Loucy (cell line): ENCODE measurements at regions not wholly inside any gene's neighbourhood (a gene's known extent, or its start where the extent isn't known, plus 50 kb on each side); places are given as distances from the start of the nearest gene placed in this dataset.

Experiments used
- H2AFZ ChIP-seq: fragments of 200-600 bp; sonication (generic); 2 replicates; pipeline ENCODE4 v1.6.0; 2016; ENCODE audit warnings: antibody characterized with exemption, mild to moderate bottlenecking, low read length, moderate library complexity
- H3F3A ChIP-seq: fragments of 200-600 bp; 2 replicates; pipeline ENCODE4 v1.6.0; 2016; ENCODE audit warnings: antibody characterized with exemption, low read depth, mild to moderate bottlenecking
- H3K27me3 ChIP-seq: fragments of 200-600 bp; sonication (generic); 2 replicates; pipeline ENCODE4 v1.6.1; 2014; ENCODE audit warnings: low read length, mild to moderate bottlenecking; ENCODE audit not compliant: insufficient read depth, poor library complexity, severe bottlenecking
- H3K36me3 ChIP-seq: fragments of 200-600 bp; sonication (generic); 2 replicates; pipeline ENCODE4 v1.6.1; 2016; ENCODE audit warnings: low read length; ENCODE audit not compliant: insufficient read depth
- H3K4me1 ChIP-seq: fragments of 200-600 bp; sonication (generic); 2 replicates; pipeline ENCODE4 v1.5.1; 2014; ENCODE audit warnings: low read length, mild to moderate bottlenecking; ENCODE audit not compliant: insufficient read depth, poor library complexity, severe bottlenecking
- H3K4me2 ChIP-seq: fragments of 200-600 bp; sonication (generic); 2 replicates; pipeline ENCODE4 v1.6.0; 2014; ENCODE audit warnings: antibody characterized with exemption, low read length, low read depth, mild to moderate bottlenecking; ENCODE audit not compliant: poor library complexity, severe bottlenecking
- H3K4me3 ChIP-seq: fragments of 200-600 bp; sonication (generic); 2 replicates; pipeline ENCODE4 v1.5.1; 2014; ENCODE audit warnings: low read length, mild to moderate bottlenecking, mixed read lengths; ENCODE audit not compliant: poor library complexity, severe bottlenecking
- H3K79me2 ChIP-seq: fragments of 200-600 bp; sonication (generic); 2 replicates; pipeline ENCODE4 v1.6.1; 2014; ENCODE audit warnings: low read length; ENCODE audit not compliant: insufficient read depth
- H3K9ac ChIP-seq: fragments of 200-600 bp; sonication (generic); 2 replicates; pipeline ENCODE4 v1.6.0; 2014; ENCODE audit warnings: mild to moderate bottlenecking, low read depth, low read length, moderate library complexity; ENCODE audit not compliant: poor library complexity, severe bottlenecking
- H3K9me2 ChIP-seq: fragments of 200-600 bp; sonication (generic); replicated peaks from 2 replicates; pipeline ENCODE4 v1.6.1; 2016; ENCODE audit warnings: low read depth, low read length, mixed read lengths
- H3K9me3 ChIP-seq: fragments of 200-600 bp; sonication (generic); 2 replicates; pipeline ENCODE4 v1.6.1; 2014; ENCODE audit warnings: mild to moderate bottlenecking, antibody characterized with exemption, low read length, low read depth; ENCODE audit not compliant: insufficient read depth
- H4K20me1 ChIP-seq: fragments of 200-600 bp; sonication (generic); 2 replicates; pipeline ENCODE4 v1.6.0; 2014; ENCODE audit warnings: antibody characterized with exemption, low read length, mild to moderate bottlenecking; ENCODE audit not compliant: insufficient read depth, poor library complexity, severe bottlenecking
- EZH2phosphoT487 ChIP-seq: fragments of 200-600 bp; IDR thresholded peaks from 2 replicates; pipeline ENCODE4 v1.6.1; 2018; ENCODE audit warnings: antibody characterized with exemption, mild to moderate bottlenecking, moderate library complexity, borderline replicate concordance
- TF ChIP-seq, protein P1 (sequence below): fragments of 200-600 bp; sonication (generic); conservative IDR thresholded peaks from 2 replicates; pipeline ENCODE4 v1.5.1; 2014; ENCODE audit warnings: mild to moderate bottlenecking, antibody characterized with exemption, low read length

GRCh38 chr15:97688886-97689285 lies 271.6 kb upstream of the ARRDC4 start:
- no peaks in the 10 kb centered on the region for H3K9me2 ChIP-seq
- H3K4me1 ChIP-seq, result no peaks in the 10 kb centered on the region
- H3K4me2 ChIP-seq, result no peak overlapping the region
- H3K9me3 ChIP-seq, result no peaks in the 10 kb centered on the region
- H3K9ac ChIP-seq, result no peak overlapping the region
- H3K27me3 ChIP-seq, result no peaks in the 10 kb centered on the region
- H3K4me3 ChIP-seq, result no peak overlapping the region
- no peaks in the 10 kb centered on the region for H4K20me1 ChIP-seq
- no peaks in the 10 kb centered on the region for H3K79me2 ChIP-seq
- no peak overlapping the region for H2AFZ ChIP-seq
- H3F3A ChIP-seq, result no peaks in the 10 kb centered on the region
- H3K36me3 ChIP-seq, result no peaks in the 10 kb centered on the region
- TF ChIP-seq, protein P1, sequence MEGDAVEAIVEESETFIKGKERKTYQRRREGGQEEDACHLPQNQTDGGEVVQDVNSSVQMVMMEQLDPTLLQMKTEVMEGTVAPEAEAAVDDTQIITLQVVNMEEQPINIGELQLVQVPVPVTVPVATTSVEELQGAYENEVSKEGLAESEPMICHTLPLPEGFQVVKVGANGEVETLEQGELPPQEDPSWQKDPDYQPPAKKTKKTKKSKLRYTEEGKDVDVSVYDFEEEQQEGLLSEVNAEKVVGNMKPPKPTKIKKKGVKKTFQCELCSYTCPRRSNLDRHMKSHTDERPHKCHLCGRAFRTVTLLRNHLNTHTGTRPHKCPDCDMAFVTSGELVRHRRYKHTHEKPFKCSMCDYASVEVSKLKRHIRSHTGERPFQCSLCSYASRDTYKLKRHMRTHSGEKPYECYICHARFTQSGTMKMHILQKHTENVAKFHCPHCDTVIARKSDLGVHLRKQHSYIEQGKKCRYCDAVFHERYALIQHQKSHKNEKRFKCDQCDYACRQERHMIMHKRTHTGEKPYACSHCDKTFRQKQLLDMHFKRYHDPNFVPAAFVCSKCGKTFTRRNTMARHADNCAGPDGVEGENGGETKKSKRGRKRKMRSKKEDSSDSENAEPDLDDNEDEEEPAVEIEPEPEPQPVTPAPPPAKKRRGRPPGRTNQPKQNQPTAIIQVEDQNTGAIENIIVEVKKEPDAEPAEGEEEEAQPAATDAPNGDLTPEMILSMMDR, result no peak
- TF ChIP-seq EZH2phosphoT487, result no peak

DNA sequence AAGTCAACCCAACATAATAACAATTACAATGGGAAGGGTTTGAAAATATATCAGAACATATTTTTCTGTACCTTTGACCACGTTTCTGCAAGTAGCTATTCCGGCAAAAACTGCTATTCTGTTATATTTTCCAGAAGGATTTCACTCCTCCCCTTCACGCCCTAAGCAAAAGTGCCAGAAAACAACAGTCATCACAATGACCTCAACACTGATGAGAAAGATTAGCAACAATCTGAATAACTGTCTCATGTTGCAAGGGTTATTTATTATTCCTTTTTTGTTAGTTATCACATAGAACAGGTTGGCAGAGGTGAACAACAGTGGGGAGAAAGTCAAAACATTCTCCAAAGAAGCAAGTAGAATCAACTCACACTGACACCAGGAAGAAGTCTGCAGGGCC lies 269.4 kb upstream of the ARRDC4 start:
- Histone ChIP-seq H3K36me3 (no peaks in the 10 kb centered on the region), H3K4me2 (no peak overlapping the region), H3F3A (no peaks in the 10 kb centered on the region), H3K9me3 (no peaks in the 10 kb centered on the region), H3K4me1 (no peaks in the 10 kb centered on the region), H3K9ac (no peak overlapping the region), H3K27me3 (no peaks in the 10 kb centered on the region), H3K79me2 (no peaks in the 10 kb centered on the region), H4K20me1 (no peaks in the 10 kb centered on the region), H3K4me3 (no peak overlapping the region), H3K9me2 (no peaks in the 10 kb centered on the region), H2AFZ (no peak overlapping the region)
- TF ChIP-seq EZH2phosphoT487, result no peak
- TF ChIP-seq, protein P1, result no peak

DNA sequence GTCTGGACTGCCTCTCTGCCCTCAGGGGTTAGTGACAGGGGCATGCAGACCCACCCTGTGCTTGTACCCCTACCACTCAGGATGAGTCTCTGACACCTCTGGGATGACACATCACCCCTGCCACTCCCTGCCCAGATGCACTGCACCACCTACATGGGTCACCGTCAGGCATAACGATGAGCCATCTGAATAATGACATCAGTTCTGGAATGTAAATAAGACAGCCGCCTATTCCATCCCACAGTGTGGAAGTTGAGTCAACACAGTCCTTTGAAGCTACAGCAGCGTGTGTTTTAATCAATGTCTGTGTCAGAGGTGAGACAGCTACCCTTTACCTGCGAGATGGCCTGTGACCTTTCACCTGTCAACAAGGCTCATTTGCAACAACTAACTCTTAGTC lies 268.7 kb upstream of the ARRDC4 start:
- TF ChIP-seq, protein P1, result no peak
- TF ChIP-seq EZH2phosphoT487, result no peak
- Histone ChIP-seq H3K9me3 (no peaks in the 10 kb centered on the region), H3K79me2 (no peaks in the 10 kb centered on the region), H3K9me2 (no peaks in the 10 kb centered on the region), H3K9ac (no peak overlapping the region), H3K4me1 (no peaks in the 10 kb centered on the region), H3K27me3 (no peaks in the 10 kb centered on the region), H4K20me1 (no peaks in the 10 kb centered on the region), H2AFZ (no peak overlapping the region), H3K4me3 (no peak overlapping the region), H3K36me3 (no peaks in the 10 kb centered on the region), H3F3A (no peaks in the 10 kb centered on the region), H3K4me2 (no peak overlapping the region)
